ENCODE measurements at regions not wholly inside any gene's neighbourhood (a gene's known extent, or its start where the extent isn't known, plus 50 kb on each side); places are given as distances from the start of the nearest gene placed in this dataset.

DNA sequence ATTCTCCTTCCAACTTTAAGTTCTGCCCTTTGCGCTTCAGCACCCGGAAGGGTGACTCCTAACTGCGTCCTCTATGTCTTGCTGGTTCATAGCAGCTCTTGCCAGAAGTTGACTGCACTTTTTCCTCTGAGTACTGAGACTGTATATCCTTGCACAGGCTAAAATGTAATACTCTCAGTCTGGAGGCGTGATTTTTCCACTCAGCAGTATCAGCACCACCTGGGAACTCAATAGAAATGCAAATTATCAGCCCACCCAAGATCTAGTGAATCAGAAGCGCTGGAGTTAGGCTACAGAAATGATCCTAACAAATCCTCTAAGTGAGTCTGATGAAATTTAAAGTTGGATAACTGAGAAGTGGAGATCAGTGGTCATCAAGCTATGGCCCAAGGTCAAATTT lies 1611.9 kb upstream of the SLC10A2 start:
- Mint-ChIP-seq H3K4me1 (ENCODE audit: low read depth, unreplicated experiment) (peaks cover 3% of the 10 kb centered on the region), H3K4me3 (ENCODE audit: unreplicated experiment) (no peak overlapping the region), H3K27me3 (ENCODE audit: unreplicated experiment) (no peaks in the 10 kb centered on the region), H3K36me3 (ENCODE audit: unreplicated experiment) (no peaks in the 10 kb centered on the region), H3K9me3 (ENCODE audit: unreplicated experiment) (no peaks in the 10 kb centered on the region), H3K27ac (ENCODE audit: unreplicated experiment) (no peak overlapping the region)
- no peak for DNase-seq
- no peak for TF ChIP-seq CTCF (IDR thresholded peaks at IDR 0.05; ENCODE audit: partially characterized antibody, unreplicated experiment)

DNA sequence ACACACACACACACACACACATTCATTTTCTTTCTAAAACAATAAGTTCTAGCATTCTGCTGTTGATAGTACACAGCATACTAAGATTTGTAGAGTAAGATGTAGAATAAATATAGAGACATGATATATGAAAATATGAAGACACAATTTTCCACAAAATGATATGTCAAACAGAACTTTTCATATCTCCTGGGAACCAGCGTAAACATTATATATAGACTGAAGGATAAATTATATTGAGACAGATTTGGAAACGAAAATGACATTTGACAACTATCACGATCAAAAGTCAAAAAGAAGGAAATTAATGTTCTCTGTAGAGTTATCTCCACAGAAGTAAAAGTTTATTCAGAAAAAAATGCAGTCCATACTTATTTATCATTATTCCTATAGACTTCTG lies 1605.7 kb upstream of the SLC10A2 start:
- Mint-ChIP-seq H3K4me3 (ENCODE audit: unreplicated experiment) (no peak overlapping the region), H3K4me1 (ENCODE audit: low read depth, unreplicated experiment) (no peaks in the 10 kb centered on the region), H3K27ac (ENCODE audit: unreplicated experiment) (no peak overlapping the region), H3K27me3 (ENCODE audit: unreplicated experiment) (no peaks in the 10 kb centered on the region), H3K9me3 (ENCODE audit: unreplicated experiment) (peaks cover 2% of the 10 kb centered on the region), H3K36me3 (ENCODE audit: unreplicated experiment) (no peaks in the 10 kb centered on the region)
- no peak for DNase-seq
- TF ChIP-seq CTCF (IDR thresholded peaks at IDR 0.05; ENCODE audit: partially characterized antibody, unreplicated experiment): no peak

DNA sequence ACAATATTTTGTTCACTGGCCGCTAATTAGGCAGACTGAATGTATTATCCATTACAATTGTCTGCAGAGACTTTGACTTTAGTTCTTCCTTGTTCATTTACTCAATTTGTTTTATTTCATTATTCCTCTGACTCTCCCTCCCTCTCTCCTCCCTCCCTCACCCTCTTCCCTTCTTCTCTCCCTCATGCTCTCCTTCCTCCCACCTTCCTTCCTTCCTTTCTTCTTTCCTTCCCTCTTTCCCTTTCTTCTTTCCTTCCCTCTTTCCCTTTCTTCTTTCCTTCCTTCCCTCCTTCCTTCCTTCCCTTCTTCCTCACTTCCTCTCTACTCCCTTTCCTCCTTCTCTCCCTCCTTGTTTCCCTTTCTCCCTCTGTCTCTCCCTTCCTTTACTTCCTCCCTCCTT lies 1591.0 kb upstream of the SLC10A2 start:
- no peak for DNase-seq
- TF ChIP-seq CTCF (IDR thresholded peaks at IDR 0.05; ENCODE audit: partially characterized antibody, unreplicated experiment): no peak
- Mint-ChIP-seq H3K27me3 (ENCODE audit: unreplicated experiment) (peaks cover 3% of the 10 kb centered on the region), H3K9me3 (ENCODE audit: unreplicated experiment) (peaks cover 2% of the 10 kb centered on the region), H3K27ac (ENCODE audit: unreplicated experiment) (no peak overlapping the region), H3K4me3 (ENCODE audit: unreplicated experiment) (no peak overlapping the region), H3K4me1 (ENCODE audit: low read depth, unreplicated experiment) (no peaks in the 10 kb centered on the region), H3K36me3 (ENCODE audit: unreplicated experiment) (no peaks in the 10 kb centered on the region)

DNA sequence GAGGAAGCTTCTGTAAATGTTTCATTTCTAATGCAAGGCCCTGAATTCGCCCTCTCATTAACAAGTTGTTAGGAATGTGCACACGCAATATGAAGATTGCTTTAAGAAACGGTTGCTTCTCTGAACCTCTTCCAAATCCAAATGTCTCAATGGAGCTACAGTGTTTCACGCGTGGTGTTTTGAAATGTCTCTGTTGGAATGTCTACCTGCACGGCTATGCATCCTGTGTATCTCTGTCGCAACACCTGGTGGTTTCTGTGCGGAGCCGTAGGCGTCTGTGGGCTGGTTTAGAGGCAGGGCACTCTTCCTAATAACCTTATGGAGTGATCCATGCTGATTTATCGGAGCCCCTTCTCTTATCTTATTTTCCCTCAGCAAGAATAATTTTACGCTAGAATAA lies 1584.2 kb upstream of the SLC10A2 start:
- Mint-ChIP-seq H3K4me3 (ENCODE audit: unreplicated experiment) (no peak overlapping the region), H3K27me3 (ENCODE audit: unreplicated experiment) (no peaks in the 10 kb centered on the region), H3K4me1 (ENCODE audit: low read depth, unreplicated experiment) (no peaks in the 10 kb centered on the region), H3K9me3 (ENCODE audit: unreplicated experiment) (peaks cover 2% of the 10 kb centered on the region), H3K36me3 (ENCODE audit: unreplicated experiment) (no peaks in the 10 kb centered on the region), H3K27ac (ENCODE audit: unreplicated experiment) (no peak overlapping the region)
- DNase-seq: no peak
- TF ChIP-seq CTCF (IDR thresholded peaks at IDR 0.05; ENCODE audit: partially characterized antibody, unreplicated experiment): no peak

- DNase-seq: no peak
- Mint-ChIP-seq H3K27ac (ENCODE audit: unreplicated experiment) (no peak overlapping the region), H3K9me3 (ENCODE audit: unreplicated experiment) (no peaks in the 10 kb centered on the region), H3K27me3 (ENCODE audit: unreplicated experiment) (no peaks in the 10 kb centered on the region), H3K4me3 (ENCODE audit: unreplicated experiment) (no peak overlapping the region), H3K36me3 (ENCODE audit: unreplicated experiment) (no peaks in the 10 kb centered on the region), H3K4me1 (ENCODE audit: low read depth, unreplicated experiment) (no peaks in the 10 kb centered on the region)
- TF ChIP-seq CTCF (IDR thresholded peaks at IDR 0.05; ENCODE audit: partially characterized antibody, unreplicated experiment): no peak
Observed at GRCh38 chr13:104648291-104648690, 1582.1 kb upstream of the SLC10A2 start.
